HCT116 (cell line): ENCODE measurements at regions not wholly inside any gene's neighbourhood (a gene's known extent, or its start where the extent isn't known, plus 50 kb on each side); places are given as distances from the start of the nearest gene placed in this dataset.

Experiments
- ATAC-seq: fragments of 200-7000 bp; cut with Tn5 transposase; 2 replicates; pipeline ENCODE4 v1.9.1; 2020; ENCODE audit warnings: mild to moderate bottlenecking, moderate library complexity
- BruUV-seq: library from RNA; stranded (reverse); fragments of 400-500 nt; replicated peaks from 2 replicates; lab custom pipeline; 2021; lab: Mats Ljungman, UMichigan
- CTCF ChIA-PET: fragments of 300-600 bp; sonication (Branson Sonifier 250); formaldehyde crosslinking; loops from one replicate; lab custom pipeline; 2021; ENCODE audit warnings: antibody characterized with exemption; lab: Charles Lee
- POLR2A ChIA-PET: fragments of 300-600, 350-600 bp; sonication (Branson Sonifier 250); formaldehyde crosslinking; loops from one replicate; lab custom pipeline; 2021; ENCODE audit warnings: antibody characterized with exemption; lab: Charles Lee
- RAD21 ChIA-PET, 2 experiments: fragments of 300-600 bp; sonication (Branson Sonifier 250); formaldehyde crosslinking; loops; one replicate each; lab custom pipeline; 2023; ENCODE audit warnings: low total read pairs in 2 of 2; ENCODE audit not compliant: uncharacterized antibody in 2 of 2, unreplicated experiment in 2 of 2, low non-redundant PET in 1 of 2; lab: Charles Lee
- DNase-seq: peaks from one replicate; pipeline ENCODE4 v3.0.0-alpha.2; 2010; ENCODE audit warnings: low read depth, low spot score
- H2AFZ ChIP-seq: fragments of 200-600 bp; shearing (Covaris generic), sonication (generic); 2 replicates; pipeline ENCODE4 v1.6.1; 2017; ENCODE audit warnings: low read depth, mixed run types, mixed read lengths, antibody characterized with exemption, low read length; ENCODE audit not compliant: poor library complexity, severe bottlenecking
- H3K27ac ChIP-seq: 2 replicates; pipeline ENCODE4 v1.5.1; 2012; ENCODE audit warnings: low read depth, low read length
- H3K27me3 ChIP-seq: fragments of 200-600 bp; sonication (generic); 2 replicates; pipeline ENCODE4 v1.6.1; 2016; ENCODE audit warnings: mixed run types, low read length, mixed read lengths; ENCODE audit not compliant: insufficient read depth
- H3K36me3 ChIP-seq, 2 experiments: fragments of 200-500 bp in 1 of 2; fragments of 200-600 bp in 1 of 2; sonication (Bioruptor generic) in 1 of 2; sonication (generic) in 1 of 2; 2 replicates each; pipeline versions ENCODE4 v1.5.1 to v1.6.1; 2014 to 2016; ENCODE audit warnings: low read length in 2 of 2, inconsistent platforms in 1 of 2, mixed read lengths in 1 of 2, mixed run types in 1 of 2; ENCODE audit not compliant: insufficient read depth in 2 of 2, control insufficient read depth in 1 of 2
- H3K4me1 ChIP-seq, 2 experiments: fragments of 200-600 bp in 1 of 2; sonication (generic) in 1 of 2; 2 replicates each; pipeline versions ENCODE4 v1.5.1 to v1.6.1; 2012 to 2017; ENCODE audit warnings: low read length in 2 of 2, inconsistent platforms in 1 of 2, mild to moderate bottlenecking in 1 of 2, mixed read lengths in 1 of 2, mixed run types in 1 of 2, moderate library complexity in 1 of 2; ENCODE audit not compliant: insufficient read depth in 2 of 2, control insufficient read depth in 1 of 2
- H3K4me2 ChIP-seq: fragments of 200-600 bp; sonication (generic); 2 replicates; pipeline ENCODE4 v1.6.1; 2017; ENCODE audit warnings: mixed run types, low read length, mixed read lengths
- H3K4me3 ChIP-seq, 2 experiments: fragments of 200-600 bp in 1 of 2; sonication (generic) in 1 of 2; replicated peaks in 1 of 2; 2 replicates each; pipeline ENCODE4 v1.5.1; 2011 to 2016; ENCODE audit warnings: low read length in 2 of 2, control low read depth in 1 of 2, low read depth in 1 of 2, mild to moderate bottlenecking in 1 of 2, mixed read lengths in 1 of 2, mixed run types in 1 of 2
- H3K79me2 ChIP-seq: fragments of 200-600 bp; sonication (generic); 2 replicates; pipeline ENCODE4 v1.6.1; 2017; ENCODE audit warnings: mild to moderate bottlenecking, mixed run types, low read length, moderate library complexity, mixed read lengths; ENCODE audit not compliant: insufficient read depth
- H3K9ac ChIP-seq: fragments of 200-600 bp; sonication (generic); 2 replicates; pipeline ENCODE4 v1.6.1; 2016; ENCODE audit warnings: low read length, mixed read lengths
- H3K9me2 ChIP-seq: fragments of 200-600 bp; sonication (generic), shearing (Covaris generic); 2 replicates; pipeline ENCODE4 v1.6.1; 2017; ENCODE audit warnings: mixed run types, mild to moderate bottlenecking, moderate library complexity; ENCODE audit not compliant: insufficient read depth
- H3K9me3 ChIP-seq, 2 experiments: fragments of 200-500 bp in 1 of 2; fragments of 200-600 bp in 1 of 2; sonication (Bioruptor generic) in 1 of 2; sonication (generic) in 1 of 2; 2 replicates each; pipeline ENCODE4 v1.6.1; 2014 to 2017; ENCODE audit warnings: low read length in 2 of 2, mixed read lengths in 2 of 2, inconsistent platforms in 1 of 2, low read depth in 1 of 2, mild to moderate bottlenecking in 1 of 2, mixed run types in 1 of 2, moderate library complexity in 1 of 2; ENCODE audit not compliant: control insufficient read depth in 1 of 2, insufficient read depth in 1 of 2
- H4K20me1 ChIP-seq: fragments of 200-600 bp; sonication (generic), shearing (Covaris generic); 2 replicates; pipeline ENCODE4 v1.6.1; 2017; ENCODE audit warnings: mixed run types, mild to moderate bottlenecking, moderate library complexity; ENCODE audit not compliant: insufficient read depth
- ATF3 ChIP-seq: IDR thresholded peaks from 2 replicates; pipeline ENCODE4 v1.6.1; 2012
- EGR1 ChIP-seq: IDR thresholded peaks from 2 replicates; pipeline ENCODE4 v1.6.1; 2012; ENCODE audit warnings: low read depth
- ELF1 ChIP-seq: IDR thresholded peaks from 2 replicates; pipeline ENCODE4 v1.6.1; 2012; ENCODE audit warnings: low read depth, borderline replicate concordance
- FOSL1 ChIP-seq: IDR thresholded peaks from 2 replicates; pipeline ENCODE4 v1.6.1; 2012; ENCODE audit warnings: low read depth
- JUND ChIP-seq: IDR thresholded peaks from 2 replicates; pipeline ENCODE4 v1.6.1; 2012
- POLR2A ChIP-seq: IDR thresholded peaks from 2 replicates; pipeline ENCODE4 v1.7.0; 2011; ENCODE audit warnings: borderline replicate concordance; ENCODE audit not compliant: insufficient read depth, insufficient read length; ENCODE audit errors: extremely low read depth
- RAD21 ChIP-seq: IDR thresholded peaks from 2 replicates; pipeline ENCODE4 v1.6.1; 2012; ENCODE audit warnings: low read depth, mild to moderate bottlenecking
- SIN3A ChIP-seq: IDR thresholded peaks from 2 replicates; pipeline ENCODE4 v1.6.1; 2012; ENCODE audit warnings: low read depth
- SP1 ChIP-seq: IDR thresholded peaks from 2 replicates; pipeline ENCODE4 v1.6.1; 2012; ENCODE audit warnings: low read depth
- SRF ChIP-seq: IDR thresholded peaks from 2 replicates; pipeline ENCODE4 v1.6.1; 2012; ENCODE audit warnings: low read depth
- YY1 ChIP-seq: IDR thresholded peaks from 2 replicates; pipeline ENCODE4 v1.6.1; 2011; ENCODE audit warnings: low read length, low read depth, moderate library complexity, mild to moderate bottlenecking; ENCODE audit not compliant: insufficient replicate concordance; ENCODE audit errors: extremely low read depth
- ZNF274 ChIP-seq: fragments of 200-500 bp; sonication (Bioruptor generic); IDR thresholded peaks from 2 replicates; pipeline ENCODE4 v1.6.1; 2014; ENCODE audit warnings: mild to moderate bottlenecking, low read depth, low read length, inconsistent platforms
- intact Hi-C: fragments of 100-400 bp; cut with micrococcal nuclease; formaldehyde crosslinking; loops from 2 replicates; pipeline ENCODE4 v1.10.0; 2022
- TF ChIP-seq, protein P1 (sequence below): IDR thresholded peaks from 2 replicates; pipeline ENCODE4 v1.6.1; 2012
- TF ChIP-seq, protein P2 (sequence below): IDR thresholded peaks from 2 replicates; pipeline ENCODE4 v1.6.1; 2012; ENCODE audit warnings: low read depth

DNA sequence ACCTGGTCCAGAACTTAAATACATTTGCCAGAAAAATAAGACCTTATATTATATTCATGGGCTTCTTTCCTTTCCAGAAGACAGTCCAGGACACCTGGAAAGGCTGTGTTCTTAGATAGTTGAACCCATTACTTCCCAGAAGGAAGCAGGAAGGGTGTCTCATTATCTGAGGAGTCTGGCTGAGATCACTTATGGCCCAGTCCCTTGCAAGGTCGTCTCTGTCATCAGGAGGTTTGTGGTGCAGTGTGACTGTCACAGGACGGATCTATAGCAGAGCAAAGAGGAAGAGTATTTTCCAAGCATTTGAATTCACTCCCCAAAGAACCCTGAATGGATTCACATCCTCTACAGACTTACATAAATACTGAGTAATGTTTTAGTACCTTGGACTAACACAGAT, 270.7 kb upstream of the MTNR1B start:
- no peak for ATAC-seq
- no peaks in the 10 kb centered on the region for H3K9me2 ChIP-seq
- no peak overlapping the region for H3K27ac ChIP-seq
- no peaks in the 10 kb centered on the region for H3K36me3 ChIP-seq
- H3K9ac ChIP-seq: no peak overlapping the region
- H2AFZ ChIP-seq: no peak overlapping the region
- no peak overlapping the region for H3K4me2 ChIP-seq
- H4K20me1 ChIP-seq: no peaks in the 10 kb centered on the region
- BruUV-seq: no TSS peak
- CTCF ChIA-PET: no interaction called here
- H3K9me3 ChIP-seq: no peaks in the 10 kb centered on the region
- no peak for DNase-seq
- no peak overlapping the region for H3K4me3 ChIP-seq
- RAD21 ChIA-PET: no interaction called here
- TF ChIP-seq, protein P1, sequence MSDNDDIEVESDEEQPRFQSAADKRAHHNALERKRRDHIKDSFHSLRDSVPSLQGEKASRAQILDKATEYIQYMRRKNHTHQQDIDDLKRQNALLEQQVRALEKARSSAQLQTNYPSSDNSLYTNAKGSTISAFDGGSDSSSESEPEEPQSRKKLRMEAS: no peak
- TF ChIP-seq FOSL1 (no peak), EGR1 (no peak), YY1 (no peak), ZNF274 (no peak), SP1 (no peak), SRF (no peak), ATF3 (no peak), SIN3A (no peak), JUND (no peak), ELF1 (no peak), RAD21 (no peak), POLR2A (no peak)
- TF ChIP-seq, protein P2, sequence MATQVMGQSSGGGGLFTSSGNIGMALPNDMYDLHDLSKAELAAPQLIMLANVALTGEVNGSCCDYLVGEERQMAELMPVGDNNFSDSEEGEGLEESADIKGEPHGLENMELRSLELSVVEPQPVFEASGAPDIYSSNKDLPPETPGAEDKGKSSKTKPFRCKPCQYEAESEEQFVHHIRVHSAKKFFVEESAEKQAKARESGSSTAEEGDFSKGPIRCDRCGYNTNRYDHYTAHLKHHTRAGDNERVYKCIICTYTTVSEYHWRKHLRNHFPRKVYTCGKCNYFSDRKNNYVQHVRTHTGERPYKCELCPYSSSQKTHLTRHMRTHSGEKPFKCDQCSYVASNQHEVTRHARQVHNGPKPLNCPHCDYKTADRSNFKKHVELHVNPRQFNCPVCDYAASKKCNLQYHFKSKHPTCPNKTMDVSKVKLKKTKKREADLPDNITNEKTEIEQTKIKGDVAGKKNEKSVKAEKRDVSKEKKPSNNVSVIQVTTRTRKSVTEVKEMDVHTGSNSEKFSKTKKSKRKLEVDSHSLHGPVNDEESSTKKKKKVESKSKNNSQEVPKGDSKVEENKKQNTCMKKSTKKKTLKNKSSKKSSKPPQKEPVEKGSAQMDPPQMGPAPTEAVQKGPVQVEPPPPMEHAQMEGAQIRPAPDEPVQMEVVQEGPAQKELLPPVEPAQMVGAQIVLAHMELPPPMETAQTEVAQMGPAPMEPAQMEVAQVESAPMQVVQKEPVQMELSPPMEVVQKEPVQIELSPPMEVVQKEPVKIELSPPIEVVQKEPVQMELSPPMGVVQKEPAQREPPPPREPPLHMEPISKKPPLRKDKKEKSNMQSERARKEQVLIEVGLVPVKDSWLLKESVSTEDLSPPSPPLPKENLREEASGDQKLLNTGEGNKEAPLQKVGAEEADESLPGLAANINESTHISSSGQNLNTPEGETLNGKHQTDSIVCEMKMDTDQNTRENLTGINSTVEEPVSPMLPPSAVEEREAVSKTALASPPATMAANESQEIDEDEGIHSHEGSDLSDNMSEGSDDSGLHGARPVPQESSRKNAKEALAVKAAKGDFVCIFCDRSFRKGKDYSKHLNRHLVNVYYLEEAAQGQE: no peak
- TF ChIP-seq, all 23 proteins: peak for 0
- Histone ChIP-seq H3K4me1 (no peaks in the 10 kb centered on the region), H3K27me3 (no peaks in the 10 kb centered on the region), H3K79me2 (no peaks in the 10 kb centered on the region)
- POLR2A ChIA-PET: no interaction called here
- intact Hi-C loops: no loop called here
